HEK293T (cell line): ENCODE measurements at regions not wholly inside any gene's neighbourhood (a gene's known extent, or its start where the extent isn't known, plus 50 kb on each side); places are given as distances from the start of the nearest gene placed in this dataset.

Experiments used
- CTCF ChIA-PET: fragments of 350-600 bp; formaldehyde crosslinking; extraction: SDS; loops from one replicate; lab custom pipeline; 2021; ENCODE audit warnings: antibody characterized with exemption, inconsistent platforms; lab: Yijun Ruan, JAX
- POLR2A ChIA-PET: fragments of 350-600 bp; formaldehyde crosslinking; extraction: SDS; loops from one replicate; lab custom pipeline; 2020; ENCODE audit warnings: antibody characterized with exemption, inconsistent platforms; lab: Yijun Ruan, JAX
- DNase-seq: peaks from one replicate; pipeline ENCODE4 v3.0.0; 2012; ENCODE audit warnings: mixed read lengths; ENCODE audit errors: extremely low spot score
- ARNT ChIP-seq: fragments of 450-650 bp; IDR thresholded peaks from 2 replicates; pipeline ENCODE4 v1.6.1; 2017; ENCODE audit warnings: mild to moderate bottlenecking
- BHLHE40 ChIP-seq: fragments of 450-650 bp; IDR thresholded peaks from 2 replicates; pipeline ENCODE4 v1.6.1; 2016; ENCODE audit warnings: mild to moderate bottlenecking, moderate library complexity, borderline replicate concordance
- CTBP1 ChIP-seq: fragments of 450-650 bp; IDR thresholded peaks from 2 replicates; pipeline ENCODE4 v1.6.1; 2016; ENCODE audit warnings: borderline replicate concordance
- ELF4 ChIP-seq: fragments of 450-650 bp; IDR thresholded peaks from 2 replicates; pipeline ENCODE4 v1.6.1; 2017; ENCODE audit warnings: antibody characterized with exemption
- FOXA1 ChIP-seq: fragments of 450-650 bp; IDR thresholded peaks from 2 replicates; pipeline ENCODE4 v1.6.1; 2016; ENCODE audit warnings: mild to moderate bottlenecking
- FOXK2 ChIP-seq: fragments of 450-650 bp; IDR thresholded peaks from 2 replicates; pipeline ENCODE4 v1.6.1; 2016; ENCODE audit warnings: mild to moderate bottlenecking
- FOXM1 ChIP-seq: fragments of 450-650 bp; IDR thresholded peaks from 2 replicates; pipeline ENCODE4 v1.6.1; 2017; ENCODE audit warnings: mild to moderate bottlenecking, borderline replicate concordance
- HDGF ChIP-seq: fragments of 450-650 bp; IDR thresholded peaks from 2 replicates; pipeline ENCODE4 v1.6.1; 2017; ENCODE audit warnings: antibody characterized with exemption, borderline replicate concordance
- L3MBTL2 ChIP-seq: fragments of 450-650 bp; conservative IDR thresholded peaks from 2 replicates; pipeline ENCODE4 v1.6.1; 2016; ENCODE audit warnings: mild to moderate bottlenecking
- LEF1 ChIP-seq: fragments of 450-650 bp; IDR thresholded peaks from 2 replicates; pipeline ENCODE4 v1.6.1; 2017; ENCODE audit warnings: mild to moderate bottlenecking, borderline replicate concordance
- NFRKB ChIP-seq: fragments of 450-650 bp; IDR thresholded peaks from 2 replicates; pipeline ENCODE4 v1.6.1; 2016; ENCODE audit warnings: mild to moderate bottlenecking, moderate library complexity
- PKNOX1 ChIP-seq: fragments of 450-650 bp; IDR thresholded peaks from 2 replicates; pipeline ENCODE4 v1.6.1; 2016
- SP1 ChIP-seq: fragments of 450-650 bp; IDR thresholded peaks from 2 replicates; pipeline ENCODE4 v1.6.1; 2017
- SUZ12 ChIP-seq: fragments of 450-650 bp; IDR thresholded peaks from 2 replicates; pipeline ENCODE4 v1.6.1; 2016; ENCODE audit warnings: mild to moderate bottlenecking
- TARDBP ChIP-seq: fragments of 450-650 bp; IDR thresholded peaks from 2 replicates; pipeline ENCODE4 v1.6.1; 2016
- ZNF384 ChIP-seq: fragments of 450-650 bp; IDR thresholded peaks from 2 replicates; pipeline ENCODE4 v1.6.1; 2016

GRCh38 chr5:87887247-87887646, 381.4 kb downstream of the TMEM161B start:
- no peak for DNase-seq
- ChIA-PET CTCF (no interaction called here), POLR2A (no interaction called here)

GRCh38 chr5:87886164-87886563, 382.5 kb downstream of the TMEM161B start:
- no peak for DNase-seq
- TF ChIP-seq TARDBP, result no peak
- TF ChIP-seq ARNT, result no peak
- no peak for TF ChIP-seq L3MBTL2
- no peak for TF ChIP-seq PKNOX1
- TF ChIP-seq HDGF, result no peak
- no peak for TF ChIP-seq ZNF384
- no peak for TF ChIP-seq BHLHE40
- TF ChIP-seq NFRKB, result no peak
- no peak for TF ChIP-seq FOXK2
- no peak for TF ChIP-seq CTBP1
- POLR2A ChIA-PET, result no interaction called here
- CTCF ChIA-PET, result interaction anchor here (0.6 kb wide), 1 partner anchor 11 kb away, joined by 4 read pairs; no protein-coding TSS in a partner anchor

More at GRCh38 chr5:87887247-87887646, 381.4 kb downstream of the TMEM161B start:
- no peak for TF ChIP-seq CTBP1
- no peak for TF ChIP-seq ZNF384
- TF ChIP-seq HDGF, result no peak
- TF ChIP-seq SUZ12, result no peak
- TF ChIP-seq NFRKB, result no peak
- no peak for TF ChIP-seq ELF4
- TF ChIP-seq FOXA1, result no peak
- TF ChIP-seq BHLHE40, result no peak
- no peak for TF ChIP-seq TARDBP
- no peak for TF ChIP-seq FOXM1
- TF ChIP-seq PKNOX1, result no peak

- ChIA-PET CTCF (interaction anchor here (0.6 kb wide), 1 partner anchor 11 kb away, joined by 4 read pairs; no protein-coding TSS in a partner anchor), POLR2A (no interaction called here)
- no peak for DNase-seq
- no peak for TF ChIP-seq NFRKB
- no peak for TF ChIP-seq BHLHE40
- no peak for TF ChIP-seq SP1
- TF ChIP-seq SUZ12, result no peak
Measured at GRCh38 chr5:87885758-87886157, 382.9 kb downstream of the TMEM161B start.

GRCh38 chr5:87877495-87877894, 391.1 kb downstream of the TMEM161B start:
- no peak for DNase-seq
- CTCF ChIA-PET, result no interaction called here
- POLR2A ChIA-PET, result no interaction called here
- TF ChIP-seq HDGF (no peak), FOXK2 (no peak), FOXA1 (no peak), L3MBTL2 (no peak), LEF1 (no peak), PKNOX1 (no peak), ELF4 (no peak), FOXM1 (no peak), SUZ12 (no peak), NFRKB (no peak), BHLHE40 (no peak), TARDBP (no peak)

- ChIA-PET CTCF (no interaction called here), POLR2A (no interaction called here)
- no peak for TF ChIP-seq ELF4
- TF ChIP-seq NFRKB, result no peak
- TF ChIP-seq BHLHE40, result no peak
- TF ChIP-seq TARDBP, result no peak
- no peak for TF ChIP-seq CTBP1
- no peak for TF ChIP-seq PKNOX1
- no peak for TF ChIP-seq ZNF384
- no peak for TF ChIP-seq HDGF
- TF ChIP-seq L3MBTL2, result no peak
- no peak for TF ChIP-seq LEF1
- no peak for DNase-seq
Measured at GRCh38 chr5:87877023-87877422, 391.6 kb downstream of the TMEM161B start.

GRCh38 chr5:87876616-87877015, 392.0 kb downstream of the TMEM161B start:
- TF ChIP-seq ZNF384, result no peak
- no peak for TF ChIP-seq NFRKB
- no peak for TF ChIP-seq FOXK2
- no peak for TF ChIP-seq LEF1
- no peak for TF ChIP-seq SP1
- no peak for TF ChIP-seq L3MBTL2
- TF ChIP-seq PKNOX1, result no peak
- no peak for TF ChIP-seq BHLHE40
- TF ChIP-seq FOXM1, result no peak
- TF ChIP-seq FOXA1, result no peak
- TF ChIP-seq TARDBP, result no peak
- TF ChIP-seq ELF4, result no peak
- TF ChIP-seq SUZ12, result no peak
- no peak for TF ChIP-seq CTBP1
- TF ChIP-seq HDGF, result no peak
- TF ChIP-seq ARNT, result no peak
- ChIA-PET CTCF (no interaction called here), POLR2A (no interaction called here)
- no peak for DNase-seq
